Progenitor cell of endocrine pancreas (in vitro differentiated cells): ENCODE measurements at regions not wholly inside any gene's neighbourhood (a gene's known extent, or its start where the extent isn't known, plus 50 kb on each side); places are given as distances from the start of the nearest gene placed in this dataset.

ENCODE experiments used
- DNase-seq: peaks from one replicate; pipeline ENCODE4 v3.0.0; 2021; ENCODE audit warnings: low spot score; ENCODE audit not compliant: unreplicated experiment
- H3K27ac Mint-ChIP-seq: 2 replicates; pipeline ENCODE4 v1.8.0; 2021; ENCODE audit warnings: mild to moderate bottlenecking, moderate library complexity, mixed read lengths
- H3K27me3 Mint-ChIP-seq: 2 replicates; pipeline ENCODE4 v1.8.0; 2021; ENCODE audit warnings: mixed read lengths
- H3K36me3 Mint-ChIP-seq: 2 replicates; pipeline ENCODE4 v1.8.0; 2022; ENCODE audit warnings: mixed read lengths; ENCODE audit not compliant: insufficient read depth
- H3K4me1 Mint-ChIP-seq: 2 replicates; pipeline ENCODE4 v1.8.0; 2021; ENCODE audit warnings: low read depth, mixed read lengths
- H3K4me3 Mint-ChIP-seq: 2 replicates; pipeline ENCODE4 v1.8.0; 2021; ENCODE audit warnings: low read depth, mild to moderate bottlenecking, moderate library complexity, mixed read lengths
- H3K9me3 Mint-ChIP-seq: 2 replicates; pipeline ENCODE4 v1.8.0; 2021; ENCODE audit warnings: low read depth, mixed read lengths
- TF ChIP-seq, protein P1 (sequence below): fragments of 200-600 bp; sonication (generic); IDR thresholded peaks from one replicate; pipeline ENCODE4 v1.5.0; 2021; ENCODE audit warnings: antibody characterized with exemption, mild to moderate bottlenecking; ENCODE audit not compliant: unreplicated experiment

DNA sequence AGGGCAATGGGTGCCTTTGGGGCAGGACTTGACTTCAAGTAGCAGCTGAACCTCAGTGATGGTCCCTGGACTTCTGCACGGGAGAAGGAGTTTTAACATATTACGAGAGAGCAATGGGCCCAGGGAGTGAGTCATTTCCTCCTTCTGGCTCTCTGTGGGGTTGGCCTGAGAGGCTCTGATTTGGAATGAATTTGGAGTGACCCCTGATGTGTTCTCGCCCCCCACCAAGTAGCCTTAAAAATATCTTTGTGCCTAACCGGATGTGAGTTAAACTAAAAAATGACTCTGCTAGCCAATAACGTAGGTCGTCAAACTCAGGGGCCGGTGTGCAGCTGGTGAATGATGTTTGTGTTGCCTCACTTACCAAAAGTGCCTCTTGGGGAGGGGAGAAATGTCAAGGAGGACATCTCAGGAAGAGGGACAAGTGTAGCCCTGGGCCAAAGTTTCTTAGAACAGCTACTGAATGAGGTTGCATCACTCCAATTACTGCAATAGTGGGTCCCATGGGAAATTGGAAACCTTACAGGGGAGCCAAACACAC, 656.6 kb downstream of the INHBA start:
- Mint-ChIP-seq H3K36me3 (no peaks in the 10 kb centered on the region), H3K9me3 (peaks cover 3% of the 10 kb centered on the region), H3K27me3 (no peaks in the 10 kb centered on the region), H3K4me1 (peaks cover 23% of the 10 kb centered on the region), H3K27ac (peak overlapping the region; percentile 69), H3K4me3 (no peak overlapping the region)
- TF ChIP-seq, protein P1, sequence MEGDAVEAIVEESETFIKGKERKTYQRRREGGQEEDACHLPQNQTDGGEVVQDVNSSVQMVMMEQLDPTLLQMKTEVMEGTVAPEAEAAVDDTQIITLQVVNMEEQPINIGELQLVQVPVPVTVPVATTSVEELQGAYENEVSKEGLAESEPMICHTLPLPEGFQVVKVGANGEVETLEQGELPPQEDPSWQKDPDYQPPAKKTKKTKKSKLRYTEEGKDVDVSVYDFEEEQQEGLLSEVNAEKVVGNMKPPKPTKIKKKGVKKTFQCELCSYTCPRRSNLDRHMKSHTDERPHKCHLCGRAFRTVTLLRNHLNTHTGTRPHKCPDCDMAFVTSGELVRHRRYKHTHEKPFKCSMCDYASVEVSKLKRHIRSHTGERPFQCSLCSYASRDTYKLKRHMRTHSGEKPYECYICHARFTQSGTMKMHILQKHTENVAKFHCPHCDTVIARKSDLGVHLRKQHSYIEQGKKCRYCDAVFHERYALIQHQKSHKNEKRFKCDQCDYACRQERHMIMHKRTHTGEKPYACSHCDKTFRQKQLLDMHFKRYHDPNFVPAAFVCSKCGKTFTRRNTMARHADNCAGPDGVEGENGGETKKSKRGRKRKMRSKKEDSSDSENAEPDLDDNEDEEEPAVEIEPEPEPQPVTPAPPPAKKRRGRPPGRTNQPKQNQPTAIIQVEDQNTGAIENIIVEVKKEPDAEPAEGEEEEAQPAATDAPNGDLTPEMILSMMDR: no peak
- DNase-seq: no peak

DNA sequence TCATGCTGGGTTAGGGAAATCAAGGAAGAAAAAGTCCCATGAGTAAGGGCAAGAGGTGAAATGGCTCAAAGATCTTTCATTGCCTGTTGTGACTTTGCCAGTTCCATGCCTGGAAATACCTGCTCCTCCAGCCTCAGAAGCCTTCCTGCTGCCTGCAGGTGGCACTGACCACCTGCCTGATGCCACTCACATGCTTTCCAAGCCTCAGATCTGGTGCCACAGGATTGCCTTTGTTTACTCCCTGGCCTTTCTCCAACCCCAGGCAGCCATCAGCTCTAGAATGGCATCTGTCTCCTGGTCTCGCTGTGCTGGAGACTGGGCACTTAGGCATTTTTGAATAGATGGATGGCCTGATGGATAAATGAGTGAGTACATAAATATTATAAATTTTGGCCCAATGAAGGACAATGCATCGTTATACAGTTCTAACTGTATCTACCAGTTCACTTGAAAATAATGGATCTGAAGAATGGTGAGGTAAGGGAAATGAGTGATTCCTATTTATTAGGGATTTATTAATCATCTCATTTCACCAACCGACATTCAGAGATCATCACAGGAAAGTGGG, 657.2 kb downstream of the INHBA start:
- Mint-ChIP-seq H3K4me3 (no peak overlapping the region), H3K27me3 (no peaks in the 10 kb centered on the region)

DNA sequence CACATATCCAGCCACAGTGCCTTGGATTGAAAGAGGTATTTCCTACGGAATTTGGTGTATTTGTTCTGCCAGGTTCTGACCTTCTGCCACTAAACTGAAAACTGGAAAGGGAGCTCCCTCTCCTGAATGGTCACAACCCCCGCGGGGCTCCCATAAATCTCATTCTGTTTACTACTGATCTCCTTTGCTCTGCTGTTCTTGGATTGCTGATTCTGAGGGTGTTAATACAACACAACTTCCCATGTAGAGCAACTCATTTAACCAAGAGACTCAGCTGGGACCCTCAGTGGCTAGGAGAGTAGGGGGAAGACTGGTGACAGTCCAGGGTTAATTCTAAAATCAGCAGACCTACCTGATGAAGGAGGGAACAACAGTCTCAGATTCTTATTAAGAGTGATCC, 662.9 kb downstream of the INHBA start:
- Mint-ChIP-seq H3K27me3 (peaks cover 11% of the 10 kb centered on the region), H3K36me3 (no peaks in the 10 kb centered on the region), H3K4me1 (peaks cover 2% of the 10 kb centered on the region), H3K4me3 (no peak overlapping the region), H3K9me3 (peaks cover 3% of the 10 kb centered on the region), H3K27ac (no peak overlapping the region)
- TF ChIP-seq, protein P1: no peak
- no peak for DNase-seq

More for the DNA sequence above, 657.2 kb downstream of the INHBA start:
- H3K27ac Mint-ChIP-seq: no peak overlapping the region
- TF ChIP-seq, protein P1: peak; percentile 48
- H3K9me3 Mint-ChIP-seq: peaks cover 3% of the 10 kb centered on the region
- H3K4me1 Mint-ChIP-seq: peaks cover 23% of the 10 kb centered on the region
- DNase-seq: no peak
- no peaks in the 10 kb centered on the region for H3K36me3 Mint-ChIP-seq

DNA sequence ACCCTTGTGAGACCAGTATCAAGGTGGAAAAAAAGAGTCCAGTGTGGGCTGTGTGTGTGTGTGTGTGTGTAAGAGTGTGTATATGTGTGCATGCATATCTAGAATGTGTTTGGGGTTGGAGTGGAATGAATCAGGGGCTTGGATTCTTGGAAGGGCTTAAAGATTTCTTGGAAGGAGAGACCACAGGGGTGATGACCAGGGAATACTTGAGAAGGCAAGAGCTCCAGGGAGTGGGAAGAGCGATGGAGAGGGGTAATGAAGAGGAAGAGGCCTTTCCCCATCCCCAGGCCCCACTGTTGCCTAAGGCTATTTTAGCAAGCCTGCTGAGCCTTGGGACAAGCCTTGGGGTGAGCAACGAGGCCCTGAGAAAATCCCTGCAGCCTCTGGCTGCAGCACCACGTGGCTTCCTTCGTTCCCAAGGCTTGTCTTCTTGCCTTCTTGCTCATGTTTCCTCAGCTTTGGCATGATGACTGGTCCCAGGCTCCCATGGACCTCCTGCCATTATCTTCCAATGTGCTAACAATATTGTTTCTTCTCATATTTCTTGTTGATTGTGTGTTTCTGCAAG, 663.4 kb downstream of the INHBA start:
- Mint-ChIP-seq H3K27me3 (peaks cover 11% of the 10 kb centered on the region), H3K4me3 (no peak overlapping the region), H3K9me3 (peaks cover 3% of the 10 kb centered on the region), H3K36me3 (no peaks in the 10 kb centered on the region), H3K27ac (no peak overlapping the region), H3K4me1 (peaks cover 2% of the 10 kb centered on the region)
- TF ChIP-seq, protein P1: no peak
- DNase-seq: no peak

DNA sequence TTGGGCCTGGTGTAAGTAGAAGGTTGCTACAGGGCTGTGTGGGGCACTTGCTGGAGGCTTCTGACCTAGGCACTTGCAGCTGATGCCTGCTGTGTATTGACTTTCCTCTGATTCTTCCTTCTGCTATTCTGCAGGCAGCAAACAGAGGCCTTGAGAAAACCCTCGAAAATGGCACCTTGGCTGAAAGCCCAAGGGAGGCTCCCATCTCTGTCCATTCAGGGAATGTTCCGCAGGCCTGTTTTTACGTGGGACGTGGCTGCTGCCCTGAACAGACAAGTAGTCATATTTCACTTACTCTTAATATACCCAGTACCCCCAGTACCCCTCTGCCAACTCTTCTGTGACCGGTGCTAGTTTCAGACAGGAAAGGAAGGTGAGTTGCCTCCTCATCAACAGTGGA, 664.7 kb downstream of the INHBA start:
- no peak for DNase-seq
- peaks cover 2% of the 10 kb centered on the region for H3K4me1 Mint-ChIP-seq
- H3K9me3 Mint-ChIP-seq: no peaks in the 10 kb centered on the region
- peaks cover 13% of the 10 kb centered on the region for H3K27me3 Mint-ChIP-seq
- TF ChIP-seq, protein P1: no peak
- H3K4me3 Mint-ChIP-seq: no peak overlapping the region
- no peak overlapping the region for H3K27ac Mint-ChIP-seq
- no peaks in the 10 kb centered on the region for H3K36me3 Mint-ChIP-seq
